GM12874 (cell line): ENCODE measurements at regions not wholly inside any gene's neighbourhood (a gene's known extent, or its start where the extent isn't known, plus 50 kb on each side); places are given as distances from the start of the nearest gene placed in this dataset.

Source experiments
- TF ChIP-seq, protein P1 (sequence below): IDR thresholded peaks from 2 replicates; pipeline ENCODE4 v1.5.1; 2011; ENCODE audit warnings: low read depth, mild to moderate bottlenecking, control low read depth, low read length, moderate library complexity; ENCODE audit not compliant: insufficient read depth

DNA sequence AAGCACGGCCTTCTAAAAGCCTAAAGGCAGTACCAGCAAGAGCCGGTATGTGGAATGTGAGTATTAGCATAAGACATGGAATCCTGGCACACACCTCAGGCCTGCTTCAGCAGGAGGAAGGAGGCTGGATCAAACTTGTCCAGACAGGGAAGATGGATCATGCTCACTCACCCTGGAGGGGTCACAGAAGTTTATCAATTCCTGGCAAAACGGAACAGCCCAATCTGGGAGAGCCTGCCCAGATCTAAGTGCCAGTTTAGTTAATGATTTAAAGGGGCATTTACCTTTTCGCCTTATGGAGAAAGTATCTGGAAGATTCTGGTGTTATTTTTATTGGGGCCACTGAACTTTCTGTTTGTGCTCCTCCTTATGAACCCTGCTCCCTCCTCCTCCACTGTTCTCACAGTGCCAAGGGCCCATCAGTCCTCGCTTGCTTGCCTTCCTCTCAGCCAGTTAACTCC, 58.3 kb upstream of the NFE2L2 start:
- TF ChIP-seq, protein P1, sequence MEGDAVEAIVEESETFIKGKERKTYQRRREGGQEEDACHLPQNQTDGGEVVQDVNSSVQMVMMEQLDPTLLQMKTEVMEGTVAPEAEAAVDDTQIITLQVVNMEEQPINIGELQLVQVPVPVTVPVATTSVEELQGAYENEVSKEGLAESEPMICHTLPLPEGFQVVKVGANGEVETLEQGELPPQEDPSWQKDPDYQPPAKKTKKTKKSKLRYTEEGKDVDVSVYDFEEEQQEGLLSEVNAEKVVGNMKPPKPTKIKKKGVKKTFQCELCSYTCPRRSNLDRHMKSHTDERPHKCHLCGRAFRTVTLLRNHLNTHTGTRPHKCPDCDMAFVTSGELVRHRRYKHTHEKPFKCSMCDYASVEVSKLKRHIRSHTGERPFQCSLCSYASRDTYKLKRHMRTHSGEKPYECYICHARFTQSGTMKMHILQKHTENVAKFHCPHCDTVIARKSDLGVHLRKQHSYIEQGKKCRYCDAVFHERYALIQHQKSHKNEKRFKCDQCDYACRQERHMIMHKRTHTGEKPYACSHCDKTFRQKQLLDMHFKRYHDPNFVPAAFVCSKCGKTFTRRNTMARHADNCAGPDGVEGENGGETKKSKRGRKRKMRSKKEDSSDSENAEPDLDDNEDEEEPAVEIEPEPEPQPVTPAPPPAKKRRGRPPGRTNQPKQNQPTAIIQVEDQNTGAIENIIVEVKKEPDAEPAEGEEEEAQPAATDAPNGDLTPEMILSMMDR = no peak

- TF ChIP-seq, protein P1 = no peak
These were observed 60.3 kb upstream of the NFE2L2 start for GRCh38 chr2:177324797-177325196.

- TF ChIP-seq, protein P1 = no peak
These were observed 61.0 kb upstream of the NFE2L2 start for GRCh38 chr2:177325554-177325953.

DNA sequence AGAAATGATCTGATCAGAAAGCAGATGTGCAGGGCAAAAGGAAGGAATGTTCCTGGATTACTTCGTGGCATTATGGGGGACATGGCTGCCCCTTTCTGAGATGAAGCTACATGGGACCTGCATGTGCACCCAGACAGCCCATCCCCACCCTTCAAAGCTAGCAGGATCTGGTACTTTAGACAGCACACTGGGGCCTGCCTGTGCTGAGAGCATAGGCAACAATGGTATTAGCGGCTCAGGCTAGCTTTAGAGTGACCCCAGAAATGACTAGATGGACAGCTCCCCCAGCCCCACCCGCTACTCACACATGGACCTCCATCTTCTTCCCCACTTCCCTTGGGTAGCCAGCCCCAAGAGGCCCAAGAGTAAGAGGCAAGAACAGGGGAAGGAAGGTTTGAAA, 61.5 kb upstream of the NFE2L2 start:
- TF ChIP-seq, protein P1 = no peak

GRCh38 chr2:177326591-177326990, 62.1 kb upstream of the NFE2L2 start:
- TF ChIP-seq, protein P1 = no peak

GRCh38 chr2:177327009-177327408, 62.5 kb upstream of the NFE2L2 start:
- TF ChIP-seq, protein P1 = no peak

- TF ChIP-seq, protein P1 = no peak
These were observed 63.5 kb upstream of the NFE2L2 start for GRCh38 chr2:177328056-177328455.

- TF ChIP-seq, protein P1 = no peak
These were observed 63.5 kb upstream of the AGPS start for GRCh38 chr2:177329064-177329463.
